Activated CD4-positive, alpha-beta T cell treated with anti-CD3 and anti-CD28 coated beads for 4 hours (primary cell): ENCODE measurements at regions not wholly inside any gene's neighbourhood (a gene's known extent, or its start where the extent isn't known, plus 50 kb on each side); places are given as distances from the start of the nearest gene placed in this dataset.

ENCODE experiments used
- DNase-seq, 2 donors: peaks; one replicate each; pipeline ENCODE4 v3.0.0-alpha.2; 2020

GRCh38 chr2:56624181-56624580, 440.4 kb downstream of the CCDC85A start:
- DNase-seq = no peak

- DNase-seq = no peak
These were observed 443.1 kb downstream of the CCDC85A start for GRCh38 chr2:56626927-56627326.

- DNase-seq = no peak
These were observed 446.5 kb downstream of the CCDC85A start for GRCh38 chr2:56630286-56630685.

GRCh38 chr2:56647997-56648396, 464.2 kb downstream of the CCDC85A start:
- DNase-seq = no peak

- DNase-seq = no peak
These were observed 465.0 kb downstream of the CCDC85A start for GRCh38 chr2:56648802-56649201.

GRCh38 chr2:56654936-56655335, 471.1 kb downstream of the CCDC85A start:
- no peak for DNase-seq

GRCh38 chr2:56656826-56657225, 473.0 kb downstream of the CCDC85A start:
- no peak for DNase-seq

GRCh38 chr2:56666777-56667176, 483.0 kb downstream of the CCDC85A start:
- DNase-seq = no peak

- no peak for DNase-seq
These were observed 488.3 kb downstream of the CCDC85A start for GRCh38 chr2:56671973-56672569.

GRCh38 chr2:56674084-56674483, 490.3 kb downstream of the CCDC85A start:
- no peak for DNase-seq

GRCh38 chr2:56676966-56677365, 493.2 kb downstream of the CCDC85A start:
- DNase-seq = no peak

GRCh38 chr2:56680971-56681631, 497.3 kb downstream of the CCDC85A start:
- no peak for DNase-seq

GRCh38 chr2:56681659-56682396, 498.0 kb downstream of the CCDC85A start:
- DNase-seq = no peak

- DNase-seq = no peak
These were observed 498.6 kb downstream of the CCDC85A start for GRCh38 chr2:56682397-56682760.

- no peak for DNase-seq
These were observed 500.5 kb downstream of the CCDC85A start for GRCh38 chr2:56684327-56684726.

GRCh38 chr2:56685205-56685604, 501.4 kb downstream of the CCDC85A start:
- DNase-seq = no peak

- no peak for DNase-seq
These were observed 503.4 kb downstream of the CCDC85A start for GRCh38 chr2:56687169-56687568.

- DNase-seq = no peak
These were observed 504.9 kb downstream of the CCDC85A start for GRCh38 chr2:56688661-56689060.

GRCh38 chr2:56693501-56693900, 509.7 kb downstream of the CCDC85A start:
- DNase-seq = no peak

- no peak for DNase-seq
These were observed 519.2 kb downstream of the CCDC85A start for GRCh38 chr2:56703001-56703400.

GRCh38 chr2:56705713-56706112, 521.9 kb downstream of the CCDC85A start:
- DNase-seq = no peak

GRCh38 chr2:56707218-56707617, 523.4 kb downstream of the CCDC85A start:
- no peak for DNase-seq

GRCh38 chr2:56707650-56708049, 523.9 kb downstream of the CCDC85A start:
- DNase-seq = no peak

- no peak for DNase-seq
These were observed 525.4 kb downstream of the CCDC85A start for GRCh38 chr2:56709181-56709580.
